ENCODE measurements at regions not wholly inside any gene's neighbourhood (a gene's known extent, or its start where the extent isn't known, plus 50 kb on each side); places are given as distances from the start of the nearest gene placed in this dataset.

GRCh38 chrX:57977992-57978391 lies 67.7 kb upstream of the ZXDA start:
- no peak overlapping the region for H3K27ac ChIP-seq
- H3K27me3 ChIP-seq: no peaks in the 10 kb centered on the region
- H3K9me3 ChIP-seq: no peaks in the 10 kb centered on the region
- no peak for DNase-seq
- intact Hi-C loops (cut with DNase I; ENCODE audit: low total_unique reads): no loop called here
- H3K4me1 ChIP-seq: no peaks in the 10 kb centered on the region
- TF ChIP-seq, protein P1, sequence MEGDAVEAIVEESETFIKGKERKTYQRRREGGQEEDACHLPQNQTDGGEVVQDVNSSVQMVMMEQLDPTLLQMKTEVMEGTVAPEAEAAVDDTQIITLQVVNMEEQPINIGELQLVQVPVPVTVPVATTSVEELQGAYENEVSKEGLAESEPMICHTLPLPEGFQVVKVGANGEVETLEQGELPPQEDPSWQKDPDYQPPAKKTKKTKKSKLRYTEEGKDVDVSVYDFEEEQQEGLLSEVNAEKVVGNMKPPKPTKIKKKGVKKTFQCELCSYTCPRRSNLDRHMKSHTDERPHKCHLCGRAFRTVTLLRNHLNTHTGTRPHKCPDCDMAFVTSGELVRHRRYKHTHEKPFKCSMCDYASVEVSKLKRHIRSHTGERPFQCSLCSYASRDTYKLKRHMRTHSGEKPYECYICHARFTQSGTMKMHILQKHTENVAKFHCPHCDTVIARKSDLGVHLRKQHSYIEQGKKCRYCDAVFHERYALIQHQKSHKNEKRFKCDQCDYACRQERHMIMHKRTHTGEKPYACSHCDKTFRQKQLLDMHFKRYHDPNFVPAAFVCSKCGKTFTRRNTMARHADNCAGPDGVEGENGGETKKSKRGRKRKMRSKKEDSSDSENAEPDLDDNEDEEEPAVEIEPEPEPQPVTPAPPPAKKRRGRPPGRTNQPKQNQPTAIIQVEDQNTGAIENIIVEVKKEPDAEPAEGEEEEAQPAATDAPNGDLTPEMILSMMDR (IDR thresholded peaks at IDR 0.05): no peak
- TF ChIP-seq POLR2A (IDR thresholded peaks at IDR 0.05): no peak
- H3K36me3 ChIP-seq: no peaks in the 10 kb centered on the region
- no peak overlapping the region for H3K4me3 ChIP-seq

GRCh38 chrX:57964975-57965374 lies 54.7 kb upstream of the ZXDA start:
- TF ChIP-seq, protein P1 (IDR thresholded peaks at IDR 0.05): no peak
- TF ChIP-seq POLR2A (IDR thresholded peaks at IDR 0.05): no peak
- H3K27me3 ChIP-seq: no peaks in the 10 kb centered on the region
- intact Hi-C loops (cut with DNase I; ENCODE audit: low total_unique reads): no loop called here
- no peaks in the 10 kb centered on the region for H3K4me1 ChIP-seq
- no peaks in the 10 kb centered on the region for H3K36me3 ChIP-seq
- no peaks in the 10 kb centered on the region for H3K9me3 ChIP-seq
- no peak for DNase-seq
- H3K27ac ChIP-seq: no peak overlapping the region
- H3K4me3 ChIP-seq: no peak overlapping the region
